PC-9 (cell line): ENCODE measurements at regions not wholly inside any gene's neighbourhood (a gene's known extent, or its start where the extent isn't known, plus 50 kb on each side); places are given as distances from the start of the nearest gene placed in this dataset.

ENCODE experiments used
- EZH2 ChIP-seq: fragments of 200-600 bp; sonication (generic); IDR thresholded peaks from 2 replicates; pipeline ENCODE4 v1.8.0; 2017; ENCODE audit warnings: antibody characterized with exemption, low read depth
- TF ChIP-seq, protein P1 (sequence below): fragments of 200-600 bp; sonication (generic); conservative IDR thresholded peaks from 2 replicates; pipeline ENCODE4 v1.6.1; 2017; ENCODE audit warnings: mixed run types, antibody characterized with exemption, mild to moderate bottlenecking, moderate library complexity

DNA sequence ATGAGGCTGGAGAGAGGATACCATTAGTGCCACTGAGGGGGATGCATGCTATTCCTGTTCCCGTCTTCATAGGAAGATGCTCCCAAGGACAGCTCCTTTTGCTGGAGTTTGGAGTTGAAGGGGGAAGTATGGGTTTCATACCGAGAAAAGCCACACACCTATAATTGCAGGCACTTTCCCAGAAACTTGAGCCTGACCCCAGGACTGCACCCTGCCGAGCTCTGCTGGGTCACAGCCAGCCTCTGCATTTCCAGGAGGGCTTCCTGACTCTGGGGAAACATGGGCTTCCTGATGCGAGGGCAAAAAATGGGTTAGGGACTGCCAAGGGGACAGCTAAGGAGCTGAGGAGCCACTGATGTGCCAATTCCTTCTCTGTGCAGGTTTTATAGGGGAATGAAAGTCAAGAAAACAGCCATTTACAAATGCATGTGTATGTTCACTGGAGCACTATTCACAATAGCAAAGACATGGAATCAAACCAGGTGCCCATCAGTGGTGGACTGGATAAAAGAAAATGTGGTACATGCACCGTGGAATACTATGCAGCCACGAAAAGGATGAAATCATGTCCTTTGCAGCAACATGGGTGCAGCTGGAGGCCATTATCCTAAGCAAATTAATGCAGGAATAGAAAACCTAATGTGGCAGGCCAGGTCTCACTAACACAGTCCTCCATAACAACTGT lies 104.5 kb downstream of the ACAA2 start:
- TF ChIP-seq, protein P1, sequence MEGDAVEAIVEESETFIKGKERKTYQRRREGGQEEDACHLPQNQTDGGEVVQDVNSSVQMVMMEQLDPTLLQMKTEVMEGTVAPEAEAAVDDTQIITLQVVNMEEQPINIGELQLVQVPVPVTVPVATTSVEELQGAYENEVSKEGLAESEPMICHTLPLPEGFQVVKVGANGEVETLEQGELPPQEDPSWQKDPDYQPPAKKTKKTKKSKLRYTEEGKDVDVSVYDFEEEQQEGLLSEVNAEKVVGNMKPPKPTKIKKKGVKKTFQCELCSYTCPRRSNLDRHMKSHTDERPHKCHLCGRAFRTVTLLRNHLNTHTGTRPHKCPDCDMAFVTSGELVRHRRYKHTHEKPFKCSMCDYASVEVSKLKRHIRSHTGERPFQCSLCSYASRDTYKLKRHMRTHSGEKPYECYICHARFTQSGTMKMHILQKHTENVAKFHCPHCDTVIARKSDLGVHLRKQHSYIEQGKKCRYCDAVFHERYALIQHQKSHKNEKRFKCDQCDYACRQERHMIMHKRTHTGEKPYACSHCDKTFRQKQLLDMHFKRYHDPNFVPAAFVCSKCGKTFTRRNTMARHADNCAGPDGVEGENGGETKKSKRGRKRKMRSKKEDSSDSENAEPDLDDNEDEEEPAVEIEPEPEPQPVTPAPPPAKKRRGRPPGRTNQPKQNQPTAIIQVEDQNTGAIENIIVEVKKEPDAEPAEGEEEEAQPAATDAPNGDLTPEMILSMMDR, result no peak
- no peak for TF ChIP-seq EZH2
